ENCODE measurements at regions not wholly inside any gene's neighbourhood (a gene's known extent, or its start where the extent isn't known, plus 50 kb on each side); places are given as distances from the start of the nearest gene placed in this dataset.

DNA sequence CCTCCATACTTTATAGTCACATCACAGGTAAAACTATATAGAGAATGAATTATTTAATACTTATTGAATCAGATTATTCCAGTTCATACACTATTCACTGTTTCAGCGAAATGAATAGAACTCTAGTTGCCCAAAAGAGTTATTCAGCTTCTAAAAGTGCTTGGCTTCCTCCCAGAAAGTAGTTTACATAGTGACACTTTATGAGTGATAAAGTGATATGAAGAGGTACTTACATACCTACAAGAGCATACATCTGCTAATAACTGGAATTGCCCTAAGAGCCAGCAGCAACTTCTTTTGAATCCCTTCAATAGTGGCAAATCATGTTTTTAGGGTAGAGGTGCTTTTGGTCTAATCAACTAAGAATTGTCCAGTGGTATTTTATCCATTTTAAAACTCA is 635.1 kb upstream of the AGTR1 start:
- Histone ChIP-seq H3K27me3 (ENCODE audit: control insufficient read depth, insufficient read depth, low read length) (no peaks in the 10 kb centered on the region), H3K27ac (no peak overlapping the region), H3K9me3 (ENCODE audit: control insufficient read depth, low read length) (no peaks in the 10 kb centered on the region), H2AFZ (no peak overlapping the region), H3K79me2 (no peaks in the 10 kb centered on the region), H3K36me3 (ENCODE audit: control insufficient read depth, insufficient read depth, low read length) (no peaks in the 10 kb centered on the region), H3K9ac (no peak overlapping the region), H3K4me3 (ENCODE audit: low read depth, low read length) (no peak overlapping the region), H3K4me2 (ENCODE audit: low read length) (no peak overlapping the region), H3K4me1 (no peaks in the 10 kb centered on the region)
- TF ChIP-seq, protein P1, sequence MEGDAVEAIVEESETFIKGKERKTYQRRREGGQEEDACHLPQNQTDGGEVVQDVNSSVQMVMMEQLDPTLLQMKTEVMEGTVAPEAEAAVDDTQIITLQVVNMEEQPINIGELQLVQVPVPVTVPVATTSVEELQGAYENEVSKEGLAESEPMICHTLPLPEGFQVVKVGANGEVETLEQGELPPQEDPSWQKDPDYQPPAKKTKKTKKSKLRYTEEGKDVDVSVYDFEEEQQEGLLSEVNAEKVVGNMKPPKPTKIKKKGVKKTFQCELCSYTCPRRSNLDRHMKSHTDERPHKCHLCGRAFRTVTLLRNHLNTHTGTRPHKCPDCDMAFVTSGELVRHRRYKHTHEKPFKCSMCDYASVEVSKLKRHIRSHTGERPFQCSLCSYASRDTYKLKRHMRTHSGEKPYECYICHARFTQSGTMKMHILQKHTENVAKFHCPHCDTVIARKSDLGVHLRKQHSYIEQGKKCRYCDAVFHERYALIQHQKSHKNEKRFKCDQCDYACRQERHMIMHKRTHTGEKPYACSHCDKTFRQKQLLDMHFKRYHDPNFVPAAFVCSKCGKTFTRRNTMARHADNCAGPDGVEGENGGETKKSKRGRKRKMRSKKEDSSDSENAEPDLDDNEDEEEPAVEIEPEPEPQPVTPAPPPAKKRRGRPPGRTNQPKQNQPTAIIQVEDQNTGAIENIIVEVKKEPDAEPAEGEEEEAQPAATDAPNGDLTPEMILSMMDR (IDR thresholded peaks at IDR 0.05): no peak

DNA sequence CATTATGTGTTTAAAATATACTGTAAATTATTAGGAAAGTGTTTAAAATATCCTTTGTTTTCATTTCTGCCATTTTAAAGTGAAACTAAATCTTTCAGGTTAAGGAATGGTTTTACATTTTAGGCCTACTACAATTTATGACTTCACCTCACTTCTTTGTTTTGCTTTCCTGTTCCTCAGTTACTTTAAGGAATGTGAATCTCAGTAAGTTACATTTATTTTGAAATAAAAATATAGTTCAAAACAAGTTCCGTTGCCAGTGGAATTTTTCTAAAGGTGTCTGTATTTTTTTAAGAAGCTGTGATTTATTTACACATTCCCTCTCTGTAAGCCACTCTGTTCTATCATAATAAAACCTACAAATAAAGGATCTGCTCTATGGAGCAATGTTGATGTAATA is 630.9 kb upstream of the AGTR1 start:
- H3K9ac ChIP-seq: no peak overlapping the region
- peak overlapping the region; percentile 4 for H2AFZ ChIP-seq
- H3K36me3 ChIP-seq (ENCODE audit: control insufficient read depth, insufficient read depth, low read length): no peaks in the 10 kb centered on the region
- no peaks in the 10 kb centered on the region for H3K27me3 ChIP-seq (ENCODE audit: control insufficient read depth, insufficient read depth, low read length)
- H3K4me2 ChIP-seq (ENCODE audit: low read length): no peak overlapping the region
- H3K79me2 ChIP-seq: no peaks in the 10 kb centered on the region
- no peaks in the 10 kb centered on the region for H3K9me3 ChIP-seq (ENCODE audit: control insufficient read depth, low read length)
- H3K4me3 ChIP-seq (ENCODE audit: low read depth, low read length): no peak overlapping the region
- no peak overlapping the region for H3K27ac ChIP-seq
- TF ChIP-seq, protein P1 (IDR thresholded peaks at IDR 0.05): no peak
- no peaks in the 10 kb centered on the region for H3K4me1 ChIP-seq

GRCh38 chr3:148068466-148068865 is 629.2 kb upstream of the AGTR1 start:
- Histone ChIP-seq H3K27me3 (ENCODE audit: control insufficient read depth, insufficient read depth, low read length) (no peaks in the 10 kb centered on the region), H3K4me1 (no peaks in the 10 kb centered on the region), H2AFZ (no peak overlapping the region), H3K27ac (no peak overlapping the region), H3K4me2 (ENCODE audit: low read length) (no peak overlapping the region), H3K9me3 (ENCODE audit: control insufficient read depth, low read length) (no peaks in the 10 kb centered on the region), H3K9ac (no peak overlapping the region), H3K36me3 (ENCODE audit: control insufficient read depth, insufficient read depth, low read length) (no peaks in the 10 kb centered on the region), H3K79me2 (no peaks in the 10 kb centered on the region), H3K4me3 (ENCODE audit: low read depth, low read length) (no peak overlapping the region)
- TF ChIP-seq, protein P1 (IDR thresholded peaks at IDR 0.05): no peak

DNA sequence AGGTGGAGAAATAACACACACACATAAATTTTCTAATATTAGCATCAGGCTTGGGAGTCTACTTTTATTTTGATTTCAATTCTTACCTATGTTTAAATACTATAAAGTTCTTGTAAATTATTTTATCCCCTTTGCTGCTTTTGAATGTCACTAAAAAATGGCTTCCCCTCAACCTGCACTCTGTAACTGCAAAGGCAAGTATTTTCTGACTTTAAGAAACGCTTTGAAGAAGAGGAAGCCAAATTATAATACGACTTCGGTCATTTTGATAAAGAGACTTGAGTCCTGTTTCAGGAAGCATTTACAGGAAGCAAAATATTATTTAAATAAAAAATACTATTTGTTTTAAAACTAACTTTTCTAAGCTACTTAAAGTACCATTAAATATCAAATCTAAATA is 627.7 kb upstream of the AGTR1 start:
- no peak overlapping the region for H3K4me2 ChIP-seq (ENCODE audit: low read length)
- H2AFZ ChIP-seq: no peak overlapping the region
- H3K4me1 ChIP-seq: no peaks in the 10 kb centered on the region
- no peaks in the 10 kb centered on the region for H3K79me2 ChIP-seq
- H3K4me3 ChIP-seq (ENCODE audit: low read depth, low read length): no peak overlapping the region
- TF ChIP-seq, protein P1 (IDR thresholded peaks at IDR 0.05): no peak
- no peaks in the 10 kb centered on the region for H3K9me3 ChIP-seq (ENCODE audit: control insufficient read depth, low read length)
- no peak overlapping the region for H3K27ac ChIP-seq
- H3K27me3 ChIP-seq (ENCODE audit: control insufficient read depth, insufficient read depth, low read length): no peaks in the 10 kb centered on the region
- no peak overlapping the region for H3K9ac ChIP-seq
- H3K36me3 ChIP-seq (ENCODE audit: control insufficient read depth, insufficient read depth, low read length): no peaks in the 10 kb centered on the region

GRCh38 chr3:148073721-148074456 is 623.8 kb upstream of the AGTR1 start:
- H3K27ac ChIP-seq: no peak overlapping the region

More at GRCh38 chr3:148073721-148074456, 623.8 kb upstream of the AGTR1 start:
- Histone ChIP-seq H3K36me3 (ENCODE audit: control insufficient read depth, insufficient read depth, low read length) (no peaks in the 10 kb centered on the region), H3K9ac (no peak overlapping the region), H3K4me3 (ENCODE audit: low read depth, low read length) (no peak overlapping the region), H2AFZ (peak overlapping the region; percentile 10), H3K27me3 (ENCODE audit: control insufficient read depth, insufficient read depth, low read length) (no peaks in the 10 kb centered on the region), H3K4me2 (ENCODE audit: low read length) (no peak overlapping the region), H3K79me2 (no peaks in the 10 kb centered on the region), H3K4me1 (peaks cover 5% of the 10 kb centered on the region), H3K9me3 (ENCODE audit: control insufficient read depth, low read length) (no peaks in the 10 kb centered on the region)
- TF ChIP-seq, protein P1 (IDR thresholded peaks at IDR 0.05): no peak

Measured in parathyroid adenoma (tissue), 2 donors.